HEK293T (cell line): ENCODE measurements at regions not wholly inside any gene's neighbourhood (a gene's known extent, or its start where the extent isn't known, plus 50 kb on each side); places are given as distances from the start of the nearest gene placed in this dataset.

ENCODE experiments used
- CTCF ChIA-PET: fragments of 350-600 bp; formaldehyde crosslinking; extraction: SDS; loops from one replicate; lab custom pipeline; 2021; ENCODE audit warnings: antibody characterized with exemption, inconsistent platforms; lab: Yijun Ruan, JAX
- POLR2A ChIA-PET: fragments of 350-600 bp; formaldehyde crosslinking; extraction: SDS; loops from one replicate; lab custom pipeline; 2020; ENCODE audit warnings: antibody characterized with exemption, inconsistent platforms; lab: Yijun Ruan, JAX
- DNase-seq: peaks from one replicate; pipeline ENCODE4 v3.0.0; 2012; ENCODE audit warnings: mixed read lengths; ENCODE audit errors: extremely low spot score
- ARNT ChIP-seq: fragments of 450-650 bp; IDR thresholded peaks from 2 replicates; pipeline ENCODE4 v1.6.1; 2017; ENCODE audit warnings: mild to moderate bottlenecking
- BHLHE40 ChIP-seq: fragments of 450-650 bp; IDR thresholded peaks from 2 replicates; pipeline ENCODE4 v1.6.1; 2016; ENCODE audit warnings: mild to moderate bottlenecking, moderate library complexity, borderline replicate concordance
- CTBP1 ChIP-seq: fragments of 450-650 bp; IDR thresholded peaks from 2 replicates; pipeline ENCODE4 v1.6.1; 2016; ENCODE audit warnings: borderline replicate concordance
- ELF4 ChIP-seq: fragments of 450-650 bp; IDR thresholded peaks from 2 replicates; pipeline ENCODE4 v1.6.1; 2017; ENCODE audit warnings: antibody characterized with exemption
- FOXA1 ChIP-seq: fragments of 450-650 bp; IDR thresholded peaks from 2 replicates; pipeline ENCODE4 v1.6.1; 2016; ENCODE audit warnings: mild to moderate bottlenecking
- FOXK2 ChIP-seq: fragments of 450-650 bp; IDR thresholded peaks from 2 replicates; pipeline ENCODE4 v1.6.1; 2016; ENCODE audit warnings: mild to moderate bottlenecking
- FOXM1 ChIP-seq: fragments of 450-650 bp; IDR thresholded peaks from 2 replicates; pipeline ENCODE4 v1.6.1; 2017; ENCODE audit warnings: mild to moderate bottlenecking, borderline replicate concordance
- HDGF ChIP-seq: fragments of 450-650 bp; IDR thresholded peaks from 2 replicates; pipeline ENCODE4 v1.6.1; 2017; ENCODE audit warnings: antibody characterized with exemption, borderline replicate concordance
- L3MBTL2 ChIP-seq: fragments of 450-650 bp; conservative IDR thresholded peaks from 2 replicates; pipeline ENCODE4 v1.6.1; 2016; ENCODE audit warnings: mild to moderate bottlenecking
- LEF1 ChIP-seq: fragments of 450-650 bp; IDR thresholded peaks from 2 replicates; pipeline ENCODE4 v1.6.1; 2017; ENCODE audit warnings: mild to moderate bottlenecking, borderline replicate concordance
- NFRKB ChIP-seq: fragments of 450-650 bp; IDR thresholded peaks from 2 replicates; pipeline ENCODE4 v1.6.1; 2016; ENCODE audit warnings: mild to moderate bottlenecking, moderate library complexity
- PKNOX1 ChIP-seq: fragments of 450-650 bp; IDR thresholded peaks from 2 replicates; pipeline ENCODE4 v1.6.1; 2016
- SP1 ChIP-seq: fragments of 450-650 bp; IDR thresholded peaks from 2 replicates; pipeline ENCODE4 v1.6.1; 2017
- SUZ12 ChIP-seq: fragments of 450-650 bp; IDR thresholded peaks from 2 replicates; pipeline ENCODE4 v1.6.1; 2016; ENCODE audit warnings: mild to moderate bottlenecking
- TARDBP ChIP-seq: fragments of 450-650 bp; IDR thresholded peaks from 2 replicates; pipeline ENCODE4 v1.6.1; 2016
- ZNF384 ChIP-seq: fragments of 450-650 bp; IDR thresholded peaks from 2 replicates; pipeline ENCODE4 v1.6.1; 2016

GRCh38 chr2:226620176-226620575 lies 179.4 kb downstream of the IRS1 start:
- CTCF ChIA-PET, result interaction anchor here (0.8 kb wide), 1 partner anchor 9 kb away, joined by 3 read pairs; no protein-coding TSS in a partner anchor
- POLR2A ChIA-PET, result interaction anchor here (0.9 kb wide), 1 partner anchor 173 kb away, joined by 3 read pairs; no protein-coding TSS in a partner anchor
- DNase-seq, result no peak
- no peak for TF ChIP-seq FOXK2
- TF ChIP-seq NFRKB, result no peak
- TF ChIP-seq LEF1, result no peak
- no peak for TF ChIP-seq FOXA1

- DNase-seq, result no peak
- ChIA-PET CTCF (interaction anchor here (0.8 kb wide), 1 partner anchor 8 kb away, joined by 3 read pairs; no protein-coding TSS in a partner anchor), POLR2A (interaction anchor here (0.9 kb wide), 1 partner anchor 173 kb away, joined by 3 read pairs; no protein-coding TSS in a partner anchor)
- TF ChIP-seq NFRKB, result no peak
- no peak for TF ChIP-seq CTBP1
- TF ChIP-seq ELF4, result no peak
- no peak for TF ChIP-seq ARNT
- TF ChIP-seq SP1, result no peak
- no peak for TF ChIP-seq L3MBTL2
- no peak for TF ChIP-seq ZNF384
- TF ChIP-seq BHLHE40, result no peak
- TF ChIP-seq SUZ12, result no peak
- TF ChIP-seq HDGF, result no peak
- no peak for TF ChIP-seq LEF1
- TF ChIP-seq FOXM1, result no peak
These were observed 179.9 kb downstream of the IRS1 start for GRCh38 chr2:226619707-226620106.

- TF ChIP-seq LEF1 (no peak), ZNF384 (no peak), SUZ12 (no peak), NFRKB (no peak), HDGF (no peak), CTBP1 (no peak), FOXK2 (no peak), ELF4 (no peak), L3MBTL2 (no peak), ARNT (no peak), FOXM1 (no peak), SP1 (no peak), FOXA1 (no peak), PKNOX1 (no peak), TARDBP (no peak), BHLHE40 (no peak)
- POLR2A ChIA-PET, result no interaction called here
- no peak for DNase-seq
- CTCF ChIA-PET, result no interaction called here
These were observed 180.6 kb downstream of the IRS1 start for GRCh38 chr2:226618875-226619605.

- no peak for DNase-seq
- TF ChIP-seq HDGF, result no peak
- TF ChIP-seq PKNOX1, result no peak
- TF ChIP-seq LEF1, result no peak
- TF ChIP-seq TARDBP, result no peak
- TF ChIP-seq SP1, result no peak
- no peak for TF ChIP-seq FOXA1
- no peak for TF ChIP-seq BHLHE40
- no peak for TF ChIP-seq ZNF384
- ChIA-PET POLR2A (no interaction called here), CTCF (no interaction called here)
These were observed 181.1 kb downstream of the IRS1 start for GRCh38 chr2:226618544-226618874.

- ChIA-PET POLR2A (no interaction called here), CTCF (no interaction called here)
- no peak for DNase-seq
- TF ChIP-seq HDGF (no peak), BHLHE40 (no peak), PKNOX1 (no peak), SP1 (no peak), CTBP1 (no peak), L3MBTL2 (no peak), LEF1 (no peak), NFRKB (no peak), SUZ12 (no peak), FOXK2 (no peak), ZNF384 (no peak), FOXA1 (no peak), ELF4 (no peak), ARNT (no peak), FOXM1 (no peak), TARDBP (no peak)
These were observed 183.7 kb downstream of the IRS1 start for GRCh38 chr2:226615891-226616290.

GRCh38 chr2:226611944-226612318 lies 187.7 kb downstream of the IRS1 start:
- ChIA-PET CTCF (interaction anchor here (1.0 kb wide), 1 partner anchor 8 kb away, joined by 3 read pairs; no protein-coding TSS in a partner anchor), POLR2A (no interaction called here)
- DNase-seq, result no peak
- no peak for TF ChIP-seq L3MBTL2
- TF ChIP-seq BHLHE40, result no peak
- TF ChIP-seq FOXK2, result no peak
- TF ChIP-seq FOXM1, result no peak
- TF ChIP-seq ZNF384, result no peak
